H1 (cell line): ENCODE measurements at regions not wholly inside any gene's neighbourhood (a gene's known extent, or its start where the extent isn't known, plus 50 kb on each side); places are given as distances from the start of the nearest gene placed in this dataset.

ENCODE experiments used
- CTCF ChIA-PET: fragments of 300-600 bp; sonication (Branson Sonifier 250); formaldehyde crosslinking; loops from one replicate; lab custom pipeline; 2021; ENCODE audit not compliant: partially characterized antibody; lab: Charles Lee
- POLR2A ChIA-PET: fragments of 300-600 bp; sonication (Branson Sonifier 250); formaldehyde crosslinking; loops from one replicate; lab custom pipeline; 2021; ENCODE audit warnings: inconsistent platforms; ENCODE audit not compliant: partially characterized antibody; lab: Charles Lee
- DNase-seq, 2 experiments: peaks; one replicate each; pipeline versions ENCODE4 v3.0.0 to v3.0.0-alpha.2; 2010 to 2022; ENCODE audit warnings: low spot score in 2 of 2, low read depth in 1 of 2, mixed read lengths in 1 of 2
- FAIRE-seq: peaks from 2 replicates; lab custom pipeline; 2011; peaks lifted over from hg19 to GRCh38; lab: Jason Lieb, UNC
- H2AFZ ChIP-seq: 2 replicates; pipeline ENCODE4 v1.8.1; 2012; ENCODE audit warnings: low read length, inconsistent platforms
- H2AK5ac ChIP-seq: 2 replicates; pipeline ENCODE4 v1.6.1; 2013; ENCODE audit warnings: low read depth, low read length
- H2BK120ac ChIP-seq: replicated peaks from 2 replicates; pipeline ENCODE3; 2013; ENCODE audit warnings: low read depth, low read length, inconsistent platforms
- H2BK12ac ChIP-seq: 2 replicates; pipeline ENCODE4 v1.6.1; 2013; ENCODE audit warnings: low read depth, low read length
- H2BK15ac ChIP-seq: 2 replicates; pipeline ENCODE4 v1.6.1; 2013; ENCODE audit warnings: low read length
- H2BK20ac ChIP-seq: 2 replicates; pipeline ENCODE4 v1.6.1; 2013; ENCODE audit warnings: low read length
- H2BK5ac ChIP-seq: 2 replicates; pipeline ENCODE4 v1.6.1; 2013; ENCODE audit warnings: low read depth, low read length
- H3K14ac ChIP-seq: 2 replicates; pipeline ENCODE4 v1.6.1; 2013; ENCODE audit warnings: inconsistent platforms; ENCODE audit not compliant: insufficient read length
- H3K18ac ChIP-seq: 2 replicates; pipeline ENCODE4 v1.6.1; 2013; ENCODE audit warnings: low read length; ENCODE audit errors: extremely low read depth
- H3K23ac ChIP-seq: 2 replicates; pipeline ENCODE4 v1.6.1; 2013; ENCODE audit warnings: inconsistent platforms; ENCODE audit not compliant: insufficient read length
- H3K23me2 ChIP-seq: 2 replicates; pipeline ENCODE4 v1.6.1; 2013; ENCODE audit warnings: low read depth, low read length
- H3K27ac ChIP-seq: 2 replicates; pipeline ENCODE4 v1.6.1; 2011; ENCODE audit warnings: low read depth, low read length, inconsistent platforms
- H3K27me3 ChIP-seq, 4 experiments: replicated peaks in 1 of 4; 1 replicate in 1 of 4; 2 replicates in 3 of 4; pipeline versions ENCODE4 v1.6.1 to v1.8.1; 2011 to 2013; ENCODE audit warnings: low read length in 3 of 4, mild to moderate bottlenecking in 3 of 4, inconsistent platforms in 2 of 4, mixed read lengths in 2 of 4, moderate library complexity in 1 of 4; ENCODE audit not compliant: control insufficient read depth in 3 of 4, insufficient read depth in 3 of 4; ENCODE audit errors: extremely low read depth in 1 of 4
- H3K36me3 ChIP-seq, 4 experiments: 2 replicates each; pipeline versions ENCODE4 v1.6.1 to v1.8.1; 2011 to 2013; ENCODE audit warnings: mild to moderate bottlenecking in 4 of 4, low read length in 3 of 4, moderate library complexity in 2 of 4, control low read depth in 1 of 4, inconsistent platforms in 1 of 4; ENCODE audit not compliant: insufficient read depth in 4 of 4, control insufficient read depth in 2 of 4
- H3K4ac ChIP-seq: replicated peaks from 2 replicates; pipeline ENCODE3; 2013; ENCODE audit warnings: low read length, low read depth, mixed read lengths, inconsistent platforms; ENCODE audit not compliant: insufficient read length
- H3K4me1 ChIP-seq, 4 experiments: replicated peaks in 1 of 4; 1 replicate in 1 of 4; 2 replicates in 3 of 4; pipeline versions ENCODE4 v1.6.1 to v1.8.1; 2011 to 2013; ENCODE audit warnings: low read length in 3 of 4, inconsistent platforms in 2 of 4, mixed read lengths in 1 of 4; ENCODE audit not compliant: insufficient read depth in 4 of 4, control insufficient read depth in 3 of 4
- H3K4me2 ChIP-seq, 2 experiments: 2 replicates each; pipeline versions ENCODE4 v1.6.1 to v1.8.1; 2011 to 2013; ENCODE audit warnings: low read depth in 2 of 2, low read length in 2 of 2, control low read depth in 1 of 2, inconsistent platforms in 1 of 2, mild to moderate bottlenecking in 1 of 2; ENCODE audit not compliant: insufficient read depth in 1 of 2
- H3K4me3 ChIP-seq, 4 experiments: fragments of 200-600, 300-600 bp in 1 of 4; sonication (generic), shearing (Covaris generic), sonication (Bioruptor Twin) in 1 of 4; 2 replicates each; pipeline versions ENCODE4 v1.5.1 to v1.8.1; 2011 to 2016; ENCODE audit warnings: low read length in 4 of 4, low read depth in 3 of 4, control low read depth in 2 of 4, inconsistent platforms in 2 of 4, mild to moderate bottlenecking in 2 of 4, mixed read lengths in 1 of 4, moderate library complexity in 1 of 4; ENCODE audit not compliant: insufficient read depth in 2 of 4; ENCODE audit errors: extremely low read depth in 1 of 4
- H3K56ac ChIP-seq: replicated peaks from 2 replicates; pipeline ENCODE3; 2013; ENCODE audit warnings: low read depth, mild to moderate bottlenecking, mixed read lengths, low read length, inconsistent platforms; ENCODE audit not compliant: insufficient read length
- H3K79me1 ChIP-seq: 2 replicates; pipeline ENCODE4 v1.6.1; 2013; ENCODE audit warnings: low read depth, low read length, control low read depth
- H3K79me2 ChIP-seq, 2 experiments: 2 replicates each; pipeline versions ENCODE4 v1.6.1 to v1.8.1; 2012 to 2013; ENCODE audit warnings: low read length in 2 of 2, mild to moderate bottlenecking in 2 of 2, inconsistent platforms in 1 of 2; ENCODE audit not compliant: insufficient read depth in 2 of 2, control insufficient read depth in 1 of 2
- H3K9ac ChIP-seq, 4 experiments: replicated peaks in 1 of 4; 1 replicate in 1 of 4; 2 replicates in 3 of 4; pipeline versions ENCODE4 v1.6.1 to v1.8.1; 2011 to 2013; ENCODE audit warnings: low read depth in 3 of 4, low read length in 3 of 4, control low read depth in 2 of 4, mild to moderate bottlenecking in 2 of 4, moderate library complexity in 2 of 4, inconsistent platforms in 1 of 4; ENCODE audit errors: extremely low read depth in 1 of 4
- H3K9me3 ChIP-seq, 2 experiments: 2 replicates each; pipeline versions ENCODE4 v1.6.1 to v1.8.1; 2012 to 2013; ENCODE audit warnings: mild to moderate bottlenecking in 2 of 2, moderate library complexity in 2 of 2, control low read depth in 1 of 2, inconsistent platforms in 1 of 2, low read depth in 1 of 2, low read length in 1 of 2, mixed read lengths in 1 of 2; ENCODE audit not compliant: insufficient read depth in 2 of 2
- H4K20me1 ChIP-seq, 2 experiments: replicated peaks in 1 of 2; 2 replicates each; pipeline versions ENCODE3 to v1.8.1; 2011 to 2013; ENCODE audit warnings: inconsistent platforms in 2 of 2, low read length in 2 of 2, mild to moderate bottlenecking in 1 of 2; ENCODE audit not compliant: insufficient read depth in 2 of 2, control insufficient read depth in 1 of 2
- H4K5ac ChIP-seq: 2 replicates; pipeline ENCODE4 v1.6.1; 2013; ENCODE audit warnings: low read length, low read depth, mixed read lengths, inconsistent platforms; ENCODE audit not compliant: insufficient read length
- H4K8ac ChIP-seq: 2 replicates; pipeline ENCODE4 v1.8.0; 2013; ENCODE audit warnings: mild to moderate bottlenecking, moderate library complexity, low read length, inconsistent platforms; ENCODE audit not compliant: insufficient read depth; ENCODE audit errors: extremely low read depth
- H4K91ac ChIP-seq: replicated peaks from 2 replicates; pipeline ENCODE3; 2013; ENCODE audit warnings: low read length, mixed read lengths, inconsistent platforms; ENCODE audit not compliant: insufficient read length
- ATF2 ChIP-seq: IDR thresholded peaks from 2 replicates; pipeline ENCODE4 v1.6.1; 2012; ENCODE audit warnings: low read length, inconsistent platforms
- BACH1 ChIP-seq: IDR thresholded peaks from 2 replicates; pipeline ENCODE4 v1.6.1; 2012; ENCODE audit warnings: low read length, improper control_type of control experiment
- EGR1 ChIP-seq: IDR thresholded peaks from 2 replicates; pipeline ENCODE4 v1.6.1; 2011; ENCODE audit warnings: low read depth, low read length, borderline replicate concordance
- RXRA ChIP-seq: IDR thresholded peaks from 2 replicates; pipeline ENCODE4 v1.6.1; 2011; ENCODE audit warnings: low read depth, mild to moderate bottlenecking, low read length, moderate library complexity; ENCODE audit not compliant: insufficient read depth
- SIN3A ChIP-seq, 2 experiments: IDR thresholded peaks in 1 of 2; conservative IDR thresholded peaks in 1 of 2; 2 replicates each; pipeline ENCODE4 v1.6.1; 2011 to 2012; ENCODE audit warnings: low read length in 2 of 2, improper control_type of control experiment in 1 of 2, low read depth in 1 of 2, mild to moderate bottlenecking in 1 of 2
- whole genome bisulfite sequencing, 2 experiments: shearing (Covaris generic) in 1 of 2; methylation state at CpG; one replicate each; pipeline versions ENCODE4 v1.1.6 to v1.1.7; 2013 to 2015; ENCODE audit warnings: low lambda C conversion rate in 2 of 2, mixed read lengths in 2 of 2, inconsistent platforms in 1 of 2, low coverage in 1 of 2, missing lambda C conversion rate in 1 of 2; ENCODE audit not compliant: insufficient replicate concordance in 2 of 2, insufficient coverage in 1 of 2, insufficient read length in 1 of 2; ENCODE audit errors: extremely low coverage in 1 of 2, missing lambda C conversion rate in 1 of 2; 5-methylcytosine and 5-hydroxymethylcytosine counted together

GRCh38 chr1:221125976-221126375 lies 246.7 kb downstream of the HLX start:
- ChIA-PET CTCF (no interaction called here), POLR2A (no interaction called here)
- Histone ChIP-seq H4K20me1 (no peaks in the 10 kb centered on the region), H3K79me1 (no peaks in the 10 kb centered on the region), H3K23ac (no peak overlapping the region), H4K5ac (no peak overlapping the region), H2AFZ (no peak overlapping the region), H3K18ac (no peak overlapping the region), H3K23me2 (no peaks in the 10 kb centered on the region), H2BK12ac (no peak overlapping the region), H3K27ac (no peak overlapping the region), H3K79me2 (no peaks in the 10 kb centered on the region), H4K8ac (no peak overlapping the region), H3K36me3 (no peaks in the 10 kb centered on the region), H3K9ac (no peak overlapping the region), H2BK20ac (no peak overlapping the region), H4K91ac (no peak overlapping the region), H3K9me3 (no peaks in the 10 kb centered on the region), H3K4me1 (no peaks in the 10 kb centered on the region), H2BK15ac (no peak overlapping the region), H3K14ac (no peak overlapping the region), H2BK120ac (no peak overlapping the region), H2BK5ac (no peak overlapping the region), H3K4me2 (no peak overlapping the region), H3K27me3 (no peaks in the 10 kb centered on the region), H3K56ac (no peak overlapping the region), H2AK5ac (no peak overlapping the region), H3K4ac (no peak overlapping the region), H3K4me3 (no peak overlapping the region)
- WGBS, 2 experiments = 85% methylated on average over 5 of the region's 5 CpGs; no CpG with 5 or more reads in 1 of the 2 experiments
- DNase-seq (no peak), FAIRE-seq (no peak)
- TF ChIP-seq ATF2 = no peak
- no peak for TF ChIP-seq RXRA
- TF ChIP-seq SIN3A (conservative IDR thresholded peaks at IDR 0.05 in 1 of 2, IDR thresholded peaks at IDR 0.05 in 1 of 2; ENCODE audit: low read depth in 1 of 2, low read length in 2 of 2) = no peak
- no peak for TF ChIP-seq EGR1
- TF ChIP-seq BACH1 = no peak
